Fibroblast of lung (primary cell): ENCODE measurements at regions not wholly inside any gene's neighbourhood (a gene's known extent, or its start where the extent isn't known, plus 50 kb on each side); places are given as distances from the start of the nearest gene placed in this dataset.

Experiments used
- DNase-seq, 2 donors: peaks; one replicate each; pipeline versions ENCODE4 v3.0.0 to v3.0.0-alpha.2; 2010; ENCODE audit warnings: low read depth in 2 of 2
- H2AFZ ChIP-seq: 2 replicates; pipeline ENCODE4 v1.5.1; 2012; ENCODE audit warnings: low read length, control low read depth, inconsistent platforms
- H3K27ac ChIP-seq: 2 replicates; pipeline ENCODE4 v1.5.1; 2011; ENCODE audit warnings: low read length, control low read depth; ENCODE audit not compliant: insufficient read depth
- H3K27me3 ChIP-seq: 2 replicates; pipeline ENCODE4 v1.5.1; 2011; ENCODE audit warnings: mild to moderate bottlenecking, low read length; ENCODE audit not compliant: control insufficient read depth, insufficient read depth
- H3K36me3 ChIP-seq: 2 replicates; pipeline ENCODE4 v1.5.1; 2011; ENCODE audit warnings: low read length; ENCODE audit not compliant: control insufficient read depth, insufficient read depth
- H3K4me1 ChIP-seq: 2 replicates; pipeline ENCODE4 v1.5.1; 2011; ENCODE audit warnings: low read length; ENCODE audit not compliant: control insufficient read depth, insufficient read depth; ENCODE audit errors: extremely low read depth
- H3K4me2 ChIP-seq: 2 replicates; pipeline ENCODE4 v1.5.1; 2011; ENCODE audit warnings: low read length, control low read depth; ENCODE audit not compliant: insufficient read depth; ENCODE audit errors: extremely low read depth
- H3K4me3 ChIP-seq, 4 experiments: fragments of 200-600 bp in 1 of 4; sonication (generic) in 1 of 4; replicated peaks in 1 of 4; 2 replicates each; pipeline ENCODE4 v1.5.1; 2011 to 2016; ENCODE audit warnings: low read length in 4 of 4, low read depth in 3 of 4, mild to moderate bottlenecking in 3 of 4, control low read depth in 2 of 4, inconsistent platforms in 1 of 4, mixed read lengths in 1 of 4; ENCODE audit not compliant: insufficient read depth in 1 of 4; ENCODE audit errors: control extremely low read depth in 1 of 4
- H3K79me2 ChIP-seq: 2 replicates; pipeline ENCODE4 v1.5.1; 2012; ENCODE audit warnings: mild to moderate bottlenecking, low read length, inconsistent platforms; ENCODE audit not compliant: control insufficient read depth, insufficient read depth
- H3K9ac ChIP-seq: 2 replicates; pipeline ENCODE4 v1.5.1; 2011; ENCODE audit warnings: mild to moderate bottlenecking, low read length, control low read depth; ENCODE audit not compliant: insufficient read depth
- H3K9me3 ChIP-seq: 2 replicates; pipeline ENCODE4 v1.5.1; 2012; ENCODE audit warnings: low read depth, low read length; ENCODE audit not compliant: control insufficient read depth, insufficient read depth
- H4K20me1 ChIP-seq: 2 replicates; pipeline ENCODE4 v1.5.1; 2011; ENCODE audit warnings: low read length; ENCODE audit not compliant: control insufficient read depth, insufficient read depth; ENCODE audit errors: extremely low read depth
- EZH2 ChIP-seq: IDR thresholded peaks from 2 replicates; pipeline ENCODE4 v1.5.1; 2012; ENCODE audit warnings: low read length, control low read depth, mild to moderate bottlenecking; ENCODE audit errors: missing control alignments
- TF ChIP-seq, protein P1 (sequence below), 2 donors: IDR thresholded peaks in 1 of 2; conservative IDR thresholded peaks in 1 of 2; 1 replicate in 1 of 2; 2 replicates in 1 of 2; pipeline ENCODE4 v1.5.1; 2011 to 2012; ENCODE audit warnings: low read length in 2 of 2, control low read depth in 1 of 2, inconsistent platforms in 1 of 2, low read depth in 1 of 2, mild to moderate bottlenecking in 1 of 2

DNA sequence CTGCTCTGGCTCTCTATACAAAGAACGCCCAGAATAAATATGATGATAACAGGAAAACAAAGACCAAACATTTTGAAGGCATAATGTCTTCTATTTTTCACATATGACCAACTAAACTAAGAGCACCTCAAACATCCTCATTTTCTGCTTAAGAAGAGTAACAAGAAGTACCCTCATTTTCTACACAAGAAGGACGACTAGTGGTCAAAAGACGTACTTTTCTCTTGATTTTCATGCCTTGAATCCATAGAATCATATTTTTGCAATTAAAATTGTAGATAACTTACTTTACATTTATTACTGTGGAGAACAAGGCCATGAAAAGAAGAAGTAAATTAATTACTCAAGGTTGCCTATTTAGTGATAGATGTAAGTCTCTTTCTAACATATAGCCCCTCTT lies 358.6 kb downstream of the DUSP6 start:
- Histone ChIP-seq H3K4me1 (no peaks in the 10 kb centered on the region), H3K79me2 (no peaks in the 10 kb centered on the region), H3K36me3 (no peaks in the 10 kb centered on the region), H3K4me2 (no peak overlapping the region), H3K4me3 (no peak overlapping the region), H4K20me1 (no peaks in the 10 kb centered on the region), H3K9ac (no peak overlapping the region), H2AFZ (no peak overlapping the region), H3K27me3 (no peaks in the 10 kb centered on the region), H3K9me3 (no peaks in the 10 kb centered on the region), H3K27ac (no peak overlapping the region)
- DNase-seq, result peak; percentile 64 to 88
- TF ChIP-seq EZH2, result no peak
- TF ChIP-seq, protein P1, sequence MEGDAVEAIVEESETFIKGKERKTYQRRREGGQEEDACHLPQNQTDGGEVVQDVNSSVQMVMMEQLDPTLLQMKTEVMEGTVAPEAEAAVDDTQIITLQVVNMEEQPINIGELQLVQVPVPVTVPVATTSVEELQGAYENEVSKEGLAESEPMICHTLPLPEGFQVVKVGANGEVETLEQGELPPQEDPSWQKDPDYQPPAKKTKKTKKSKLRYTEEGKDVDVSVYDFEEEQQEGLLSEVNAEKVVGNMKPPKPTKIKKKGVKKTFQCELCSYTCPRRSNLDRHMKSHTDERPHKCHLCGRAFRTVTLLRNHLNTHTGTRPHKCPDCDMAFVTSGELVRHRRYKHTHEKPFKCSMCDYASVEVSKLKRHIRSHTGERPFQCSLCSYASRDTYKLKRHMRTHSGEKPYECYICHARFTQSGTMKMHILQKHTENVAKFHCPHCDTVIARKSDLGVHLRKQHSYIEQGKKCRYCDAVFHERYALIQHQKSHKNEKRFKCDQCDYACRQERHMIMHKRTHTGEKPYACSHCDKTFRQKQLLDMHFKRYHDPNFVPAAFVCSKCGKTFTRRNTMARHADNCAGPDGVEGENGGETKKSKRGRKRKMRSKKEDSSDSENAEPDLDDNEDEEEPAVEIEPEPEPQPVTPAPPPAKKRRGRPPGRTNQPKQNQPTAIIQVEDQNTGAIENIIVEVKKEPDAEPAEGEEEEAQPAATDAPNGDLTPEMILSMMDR (conservative IDR thresholded peaks at IDR 0.05 in 1 of 2, IDR thresholded peaks at IDR 0.05 in 1 of 2; ENCODE audit: low read depth in 1 of 2, low read length in 2 of 2), result peak; percentile 12 to 54

DNA sequence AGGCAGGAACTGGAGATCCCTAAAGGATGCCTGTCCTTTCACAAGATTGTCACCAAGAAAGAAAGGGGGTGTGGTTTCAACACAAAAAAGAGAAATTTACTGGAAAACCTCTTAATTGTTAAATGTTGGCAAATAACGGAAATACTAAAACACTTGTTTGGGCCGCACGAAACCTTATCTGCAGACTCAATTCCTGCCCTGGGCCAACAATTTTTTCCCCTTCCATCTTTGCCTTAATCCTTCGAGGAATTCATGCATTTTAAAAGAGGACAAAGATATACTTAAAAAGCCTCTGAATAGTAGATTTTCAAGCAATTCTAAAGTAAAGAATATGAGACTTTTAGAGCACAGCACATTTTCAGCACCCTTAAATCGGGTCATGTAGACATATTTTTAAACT lies 366.2 kb downstream of the DUSP6 start:
- no peak overlapping the region for H3K4me2 ChIP-seq
- H3K4me3 ChIP-seq, result no peak overlapping the region
- no peaks in the 10 kb centered on the region for H3K9me3 ChIP-seq
- no peaks in the 10 kb centered on the region for H3K36me3 ChIP-seq
- H3K9ac ChIP-seq, result no peak overlapping the region
- H3K79me2 ChIP-seq, result no peaks in the 10 kb centered on the region
- no peaks in the 10 kb centered on the region for H3K4me1 ChIP-seq
- TF ChIP-seq, protein P1 (conservative IDR thresholded peaks at IDR 0.05 in 1 of 2, IDR thresholded peaks at IDR 0.05 in 1 of 2; ENCODE audit: low read depth in 1 of 2, low read length in 2 of 2), result no peak
- no peak for TF ChIP-seq EZH2
- H2AFZ ChIP-seq, result no peak overlapping the region
- no peak for DNase-seq
- H3K27me3 ChIP-seq, result no peaks in the 10 kb centered on the region
- no peaks in the 10 kb centered on the region for H4K20me1 ChIP-seq
- H3K27ac ChIP-seq, result no peak overlapping the region

DNA sequence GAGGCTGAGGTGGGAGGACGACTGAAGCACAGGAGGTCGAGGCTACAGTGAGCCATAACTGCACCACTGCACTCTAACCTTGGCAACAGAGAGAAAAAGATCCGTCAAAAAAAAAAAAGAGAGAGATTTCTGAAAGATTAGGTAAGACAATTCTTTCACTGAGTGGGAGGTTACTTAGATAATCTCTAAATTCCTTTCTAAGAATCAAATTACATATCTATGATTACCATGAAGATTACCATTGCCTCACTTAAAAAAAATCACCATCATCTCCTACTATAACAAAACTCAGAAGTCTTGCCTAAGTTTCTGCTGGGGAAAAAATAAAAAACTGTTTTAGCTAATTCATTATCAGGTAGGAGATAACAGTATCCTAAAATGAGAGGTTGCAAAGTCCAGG lies 366.7 kb downstream of the DUSP6 start:
- H4K20me1 ChIP-seq, result no peaks in the 10 kb centered on the region
- H3K27ac ChIP-seq, result no peak overlapping the region
- H3K9ac ChIP-seq, result no peak overlapping the region
- no peaks in the 10 kb centered on the region for H3K4me1 ChIP-seq
- H2AFZ ChIP-seq, result no peak overlapping the region
- TF ChIP-seq, protein P1 (conservative IDR thresholded peaks at IDR 0.05 in 1 of 2, IDR thresholded peaks at IDR 0.05 in 1 of 2; ENCODE audit: low read depth in 1 of 2, low read length in 2 of 2), result no peak
- no peak for TF ChIP-seq EZH2
- no peak overlapping the region for H3K4me3 ChIP-seq
- H3K36me3 ChIP-seq, result no peaks in the 10 kb centered on the region
- peak in 1 of 2 donors; percentile 65 for DNase-seq
- H3K4me2 ChIP-seq, result no peak overlapping the region
- no peaks in the 10 kb centered on the region for H3K9me3 ChIP-seq
- H3K27me3 ChIP-seq, result no peaks in the 10 kb centered on the region
- H3K79me2 ChIP-seq, result no peaks in the 10 kb centered on the region
